ENCODE measurements at regions not wholly inside any gene's neighbourhood (a gene's known extent, or its start where the extent isn't known, plus 50 kb on each side); places are given as distances from the start of the nearest gene placed in this dataset.

DNA sequence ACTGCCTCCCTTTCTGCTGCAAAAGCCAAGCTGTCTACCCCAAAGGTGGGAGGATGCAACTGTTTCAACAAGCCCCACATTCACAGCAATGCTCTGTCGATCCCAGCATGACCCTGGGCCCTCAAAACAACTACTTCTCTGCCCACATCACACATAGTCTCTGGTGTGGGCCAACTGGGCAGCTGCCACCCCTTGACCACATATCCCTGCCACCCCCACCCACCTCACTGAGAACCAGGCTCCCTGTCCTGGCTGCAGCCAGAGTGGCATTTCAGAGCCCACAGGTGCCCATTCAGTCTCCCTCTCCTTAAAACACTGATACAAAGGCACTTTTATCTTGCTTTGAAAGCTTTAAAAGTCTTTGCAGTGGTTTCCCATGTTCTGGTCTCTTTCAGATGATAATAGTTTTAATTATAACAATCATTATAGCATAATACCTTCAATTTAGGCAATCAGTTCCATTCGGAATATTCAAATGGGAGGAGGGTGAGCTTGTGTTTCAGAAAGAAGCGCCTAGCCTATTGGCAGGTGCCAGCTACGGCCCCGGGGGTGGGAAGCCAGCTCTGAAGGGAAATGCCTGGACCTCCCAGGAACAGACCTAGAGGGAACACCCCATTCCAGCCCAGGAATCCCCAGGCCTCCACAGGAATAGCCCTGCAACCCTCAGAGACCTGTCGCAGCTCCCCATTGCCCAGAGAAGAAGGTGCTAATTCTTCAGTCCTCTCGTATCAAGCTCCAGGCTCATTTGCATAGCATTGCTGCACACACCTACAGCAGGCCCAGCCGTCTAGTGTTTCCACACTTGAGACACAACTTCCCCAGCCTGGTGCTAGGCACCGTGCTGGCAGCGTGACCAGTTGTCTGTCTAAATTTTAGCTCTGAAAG, 90.8 kb downstream of the C5orf15 start:
- Mint-ChIP-seq H3K4me1 (ENCODE audit: unreplicated experiment) (peaks cover 5% of the 10 kb centered on the region), H3K4me3 (ENCODE audit: unreplicated experiment) (no peak overlapping the region), H3K9me3 (ENCODE audit: unreplicated experiment) (no peaks in the 10 kb centered on the region), H3K36me3 (ENCODE audit: low read depth, unreplicated experiment) (no peaks in the 10 kb centered on the region), H3K27me3 (ENCODE audit: unreplicated experiment) (peaks cover 2% of the 10 kb centered on the region), H3K27ac (ENCODE audit: unreplicated experiment) (no peak overlapping the region)
- DNase-seq (ENCODE audit: low spot score): no peak
- no peak for TF ChIP-seq CTCF (IDR thresholded peaks at IDR 0.05; ENCODE audit: unreplicated experiment)

- TF ChIP-seq CTCF (IDR thresholded peaks at IDR 0.05; ENCODE audit: unreplicated experiment): no peak
- Mint-ChIP-seq H3K4me3 (ENCODE audit: unreplicated experiment) (no peak overlapping the region), H3K4me1 (ENCODE audit: unreplicated experiment) (peaks cover 5% of the 10 kb centered on the region)
Measured at GRCh38 chr5:133876266-133876665, 92.2 kb downstream of the C5orf15 start.

DNA sequence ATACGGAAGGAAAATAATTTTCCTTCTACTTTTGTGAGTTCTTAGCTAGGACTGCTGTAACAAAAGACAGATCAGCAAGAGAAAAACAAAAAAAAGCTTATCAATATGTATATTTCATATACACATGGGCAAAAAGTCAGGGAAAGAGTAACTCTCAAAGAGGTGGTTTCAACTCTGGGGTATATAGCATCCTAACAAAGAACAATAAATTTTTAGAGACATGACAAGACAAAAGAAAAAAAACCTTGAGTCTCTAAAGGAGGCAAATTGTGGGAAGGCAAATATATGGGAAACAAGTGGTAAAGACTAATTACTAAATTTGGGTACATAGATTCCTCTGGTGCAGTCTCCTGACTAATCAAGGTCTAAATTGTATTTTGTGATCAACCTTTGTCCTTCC, 93.2 kb downstream of the C5orf15 start:
- Mint-ChIP-seq H3K27me3 (ENCODE audit: unreplicated experiment) (peaks cover 4% of the 10 kb centered on the region), H3K27ac (ENCODE audit: unreplicated experiment) (no peak overlapping the region), H3K4me1 (ENCODE audit: unreplicated experiment) (peaks cover 3% of the 10 kb centered on the region), H3K36me3 (ENCODE audit: low read depth, unreplicated experiment) (no peaks in the 10 kb centered on the region), H3K9me3 (ENCODE audit: unreplicated experiment) (no peaks in the 10 kb centered on the region), H3K4me3 (ENCODE audit: unreplicated experiment) (no peak overlapping the region)
- no peak for TF ChIP-seq CTCF (IDR thresholded peaks at IDR 0.05; ENCODE audit: unreplicated experiment)
- no peak for DNase-seq (ENCODE audit: low spot score)

More at GRCh38 chr5:133876266-133876665, 92.2 kb downstream of the C5orf15 start:
- H3K9me3 Mint-ChIP-seq (ENCODE audit: unreplicated experiment): no peaks in the 10 kb centered on the region
- no peaks in the 10 kb centered on the region for H3K36me3 Mint-ChIP-seq (ENCODE audit: low read depth, unreplicated experiment)
- H3K27me3 Mint-ChIP-seq (ENCODE audit: unreplicated experiment): peaks cover 4% of the 10 kb centered on the region
- DNase-seq (ENCODE audit: low spot score): no peak
- H3K27ac Mint-ChIP-seq (ENCODE audit: unreplicated experiment): no peak overlapping the region

- Mint-ChIP-seq H3K4me3 (ENCODE audit: unreplicated experiment) (no peak overlapping the region), H3K27ac (ENCODE audit: unreplicated experiment) (no peak overlapping the region), H3K36me3 (ENCODE audit: low read depth, unreplicated experiment) (no peaks in the 10 kb centered on the region), H3K9me3 (ENCODE audit: unreplicated experiment) (no peaks in the 10 kb centered on the region), H3K4me1 (ENCODE audit: unreplicated experiment) (peaks cover 3% of the 10 kb centered on the region), H3K27me3 (ENCODE audit: unreplicated experiment) (peaks cover 4% of the 10 kb centered on the region)
- DNase-seq (ENCODE audit: low spot score): no peak
- TF ChIP-seq CTCF (IDR thresholded peaks at IDR 0.05; ENCODE audit: unreplicated experiment): no peak
Measured at GRCh38 chr5:133873449-133873848, 95.0 kb downstream of the C5orf15 start.

DNA sequence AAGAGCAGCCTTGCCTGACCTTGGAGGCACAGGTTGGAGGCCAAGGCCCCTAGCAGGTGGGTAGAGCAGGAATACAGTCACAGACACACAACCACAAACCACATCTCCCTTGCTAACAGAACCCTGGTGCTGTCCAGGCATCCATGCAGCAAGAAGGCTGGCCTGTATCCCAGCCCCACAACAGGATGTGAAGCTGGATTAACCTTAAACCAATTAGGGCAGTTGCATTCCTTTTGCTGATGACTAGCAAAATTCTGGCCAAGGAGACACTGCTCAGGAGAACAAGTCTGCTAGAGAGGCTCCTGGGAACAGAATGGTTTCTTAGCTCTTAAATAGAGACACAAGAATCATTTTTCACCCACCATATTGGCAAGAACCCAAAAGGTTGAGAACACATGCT, 97.8 kb downstream of the C5orf15 start:
- no peaks in the 10 kb centered on the region for H3K36me3 Mint-ChIP-seq (ENCODE audit: low read depth, unreplicated experiment)
- TF ChIP-seq CTCF (IDR thresholded peaks at IDR 0.05; ENCODE audit: unreplicated experiment): no peak
- peaks cover 3% of the 10 kb centered on the region for H3K27me3 Mint-ChIP-seq (ENCODE audit: unreplicated experiment)
- no peak for DNase-seq (ENCODE audit: low spot score)
- H3K4me1 Mint-ChIP-seq (ENCODE audit: unreplicated experiment): peaks cover 8% of the 10 kb centered on the region
- H3K4me3 Mint-ChIP-seq (ENCODE audit: unreplicated experiment): no peak overlapping the region
- no peaks in the 10 kb centered on the region for H3K9me3 Mint-ChIP-seq (ENCODE audit: unreplicated experiment)
- no peak overlapping the region for H3K27ac Mint-ChIP-seq (ENCODE audit: unreplicated experiment)
